ENCODE measurements at regions not wholly inside any gene's neighbourhood (a gene's known extent, or its start where the extent isn't known, plus 50 kb on each side); places are given as distances from the start of the nearest gene placed in this dataset.

DNA sequence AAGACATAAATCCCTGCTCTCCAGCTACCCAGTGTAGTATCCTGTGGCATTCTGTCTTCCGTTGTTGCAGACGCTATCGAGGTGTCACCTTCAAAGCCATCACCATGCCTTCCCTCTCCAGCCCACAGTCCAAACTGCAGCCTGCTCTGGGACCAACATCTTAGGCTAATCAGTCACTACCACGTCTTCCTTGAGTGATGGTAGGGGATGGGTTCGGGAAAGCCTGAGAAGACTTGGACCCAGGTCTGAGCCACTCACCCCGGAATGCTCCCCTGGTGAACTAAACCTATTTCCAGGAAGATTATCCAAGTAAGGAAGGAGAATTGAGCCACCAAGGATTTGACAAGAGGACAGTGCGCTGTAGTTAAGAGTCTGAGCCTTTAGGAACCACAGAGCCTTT is 52.9 kb upstream of the IRX1 start:
- intact Hi-C loops (cut with DNase I; ENCODE audit: low total_unique reads) = no loop called here
- WGBS, 2 donors = 87 to 89% methylated on average over 7 of the region's 7 CpGs

DNA sequence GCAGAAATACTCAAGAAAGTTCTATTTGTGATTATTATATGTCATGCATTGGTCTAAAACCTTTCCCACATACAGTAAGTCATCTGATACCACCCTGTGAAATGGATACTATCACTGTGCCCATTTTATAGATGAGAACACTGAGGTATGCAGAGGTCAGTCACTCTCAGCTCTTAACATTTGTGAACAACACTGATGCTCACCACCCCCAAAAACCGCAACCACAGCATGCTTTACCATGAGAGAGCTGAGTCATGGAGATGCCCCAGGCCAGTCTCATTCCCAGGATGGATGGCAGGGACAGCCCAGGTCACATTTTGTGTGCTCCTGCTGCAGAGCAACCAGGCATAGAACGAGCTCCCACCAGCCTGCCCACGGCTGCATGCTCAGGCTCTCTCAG is 53.5 kb upstream of the IRX1 start:
- no peak overlapping the region for H3K4me3 ChIP-seq (ENCODE audit: low read depth, poor library complexity, severe bottlenecking)
- TF ChIP-seq, protein P1, sequence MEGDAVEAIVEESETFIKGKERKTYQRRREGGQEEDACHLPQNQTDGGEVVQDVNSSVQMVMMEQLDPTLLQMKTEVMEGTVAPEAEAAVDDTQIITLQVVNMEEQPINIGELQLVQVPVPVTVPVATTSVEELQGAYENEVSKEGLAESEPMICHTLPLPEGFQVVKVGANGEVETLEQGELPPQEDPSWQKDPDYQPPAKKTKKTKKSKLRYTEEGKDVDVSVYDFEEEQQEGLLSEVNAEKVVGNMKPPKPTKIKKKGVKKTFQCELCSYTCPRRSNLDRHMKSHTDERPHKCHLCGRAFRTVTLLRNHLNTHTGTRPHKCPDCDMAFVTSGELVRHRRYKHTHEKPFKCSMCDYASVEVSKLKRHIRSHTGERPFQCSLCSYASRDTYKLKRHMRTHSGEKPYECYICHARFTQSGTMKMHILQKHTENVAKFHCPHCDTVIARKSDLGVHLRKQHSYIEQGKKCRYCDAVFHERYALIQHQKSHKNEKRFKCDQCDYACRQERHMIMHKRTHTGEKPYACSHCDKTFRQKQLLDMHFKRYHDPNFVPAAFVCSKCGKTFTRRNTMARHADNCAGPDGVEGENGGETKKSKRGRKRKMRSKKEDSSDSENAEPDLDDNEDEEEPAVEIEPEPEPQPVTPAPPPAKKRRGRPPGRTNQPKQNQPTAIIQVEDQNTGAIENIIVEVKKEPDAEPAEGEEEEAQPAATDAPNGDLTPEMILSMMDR (IDR thresholded peaks at IDR 0.05) = no peak
- TF ChIP-seq POLR2A (IDR thresholded peaks at IDR 0.05) = no peak
- intact Hi-C loops (cut with DNase I; ENCODE audit: low total_unique reads) = no loop called here
- WGBS, 2 donors = 69% methylated on average over 3 of the region's 3 CpGs
- no peak for DNase-seq (ENCODE audit: low spot score in 2 of 2)

More for the DNA sequence above, 52.9 kb upstream of the IRX1 start:
- no peak overlapping the region for H3K4me3 ChIP-seq (ENCODE audit: low read depth, poor library complexity, severe bottlenecking)
- DNase-seq (ENCODE audit: low spot score in 2 of 2) = no peak
- TF ChIP-seq, protein P1 (IDR thresholded peaks at IDR 0.05) = no peak
- no peak for TF ChIP-seq POLR2A (IDR thresholded peaks at IDR 0.05)

DNA sequence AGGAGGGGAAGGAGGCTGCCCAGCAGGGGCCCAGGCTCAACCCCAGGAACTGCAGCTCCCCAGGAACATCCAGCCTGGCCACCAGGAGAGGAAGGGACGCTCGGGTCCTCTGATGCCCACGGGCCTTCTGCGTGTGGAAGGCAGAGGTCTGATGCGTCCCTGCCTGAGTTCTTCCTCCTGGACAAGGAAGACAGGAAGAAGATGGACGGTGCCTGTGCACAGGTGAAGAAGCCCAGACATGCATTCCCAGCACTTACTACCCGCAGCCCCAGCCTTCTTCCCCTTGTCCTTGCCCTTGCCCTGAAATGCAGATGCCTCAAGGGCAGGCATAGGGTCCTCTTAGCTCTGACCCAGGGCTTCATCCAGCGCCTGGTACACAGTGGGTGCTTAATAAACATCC is 56.7 kb upstream of the IRX1 start:
- no peak overlapping the region for H3K4me3 ChIP-seq (ENCODE audit: low read depth, poor library complexity, severe bottlenecking)
- no peak for DNase-seq (ENCODE audit: low spot score in 2 of 2)
- 88 to 89% methylated on average over 8 of the region's 8 CpGs for WGBS, 2 donors
- intact Hi-C loops (cut with DNase I; ENCODE audit: low total_unique reads) = no loop called here
- TF ChIP-seq POLR2A (IDR thresholded peaks at IDR 0.05) = no peak
- TF ChIP-seq, protein P1 (IDR thresholded peaks at IDR 0.05) = no peak

DNA sequence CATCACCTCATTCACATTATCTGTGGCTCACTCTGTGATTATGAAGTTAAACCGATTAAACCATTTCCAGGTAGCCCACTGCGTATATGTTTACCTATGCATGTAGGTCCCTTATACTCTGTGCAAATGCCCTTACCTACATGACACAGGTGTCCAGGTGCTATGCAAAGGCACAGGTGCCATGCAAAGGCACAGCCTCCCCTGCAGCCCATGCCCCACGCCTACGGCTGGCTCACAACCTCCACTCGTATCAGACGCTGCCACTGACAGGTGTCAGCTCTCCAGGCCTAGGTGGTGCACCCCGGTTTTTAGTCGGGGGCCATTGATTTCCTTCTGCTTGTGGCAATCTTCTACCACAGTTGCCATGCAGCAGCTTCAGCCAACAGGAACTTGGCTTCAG is 57.7 kb upstream of the IRX1 start:
- TF ChIP-seq POLR2A (IDR thresholded peaks at IDR 0.05) = no peak
- TF ChIP-seq, protein P1 (IDR thresholded peaks at IDR 0.05) = no peak
- intact Hi-C loops (cut with DNase I; ENCODE audit: low total_unique reads) = no loop called here
- no peak for DNase-seq (ENCODE audit: low spot score in 2 of 2)
- H3K4me3 ChIP-seq (ENCODE audit: low read depth, poor library complexity, severe bottlenecking) = no peak overlapping the region
- 95 to 97% methylated on average over 8 of the region's 8 CpGs for WGBS, 2 donors

DNA sequence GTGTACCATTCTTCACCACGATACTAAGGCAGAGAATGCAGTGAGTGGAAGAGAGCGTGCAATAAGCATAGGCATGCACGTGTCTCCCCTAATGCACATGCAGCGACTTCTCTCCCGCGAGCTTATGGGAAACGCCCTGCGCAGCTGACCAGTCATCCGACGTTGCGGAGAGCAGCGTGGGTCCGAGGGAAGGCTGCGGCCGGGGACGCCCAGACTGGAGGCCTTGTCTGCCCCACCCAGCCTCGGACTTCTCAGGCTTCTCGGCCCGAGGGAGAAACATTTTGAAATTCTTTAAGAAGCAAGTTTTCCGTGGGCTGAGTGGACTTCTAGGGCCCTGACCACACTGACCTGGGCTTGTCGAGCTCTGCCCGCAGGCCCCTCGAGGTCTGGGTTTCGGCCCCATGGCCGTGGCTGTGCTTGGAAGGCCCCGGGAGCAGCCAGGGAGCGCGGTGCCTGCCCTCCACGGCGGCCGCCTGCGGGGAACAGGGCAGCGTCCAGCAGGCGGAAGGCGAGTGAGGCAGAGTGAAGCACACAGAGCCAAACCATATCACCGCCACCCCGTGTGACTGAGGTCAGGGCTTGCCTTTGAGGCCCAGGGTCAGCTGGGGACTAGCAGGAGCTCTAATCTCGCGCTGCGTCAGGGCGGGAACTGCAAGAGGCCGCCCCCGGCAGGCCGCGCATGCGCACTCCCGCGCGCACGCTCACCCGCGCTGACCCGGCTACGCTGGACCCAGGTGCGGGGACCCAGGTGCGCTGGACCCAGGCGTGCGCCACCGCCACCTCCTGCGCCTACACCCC is 60.0 kb upstream of the IRX1 start:
- no peak overlapping the region for H3K4me3 ChIP-seq (ENCODE audit: low read depth, poor library complexity, severe bottlenecking)
- TF ChIP-seq POLR2A (IDR thresholded peaks at IDR 0.05) = no peak
- TF ChIP-seq, protein P1 (IDR thresholded peaks at IDR 0.05) = no peak
- WGBS, 2 donors = 96 to 97% methylated on average over 49 to 51 of the region's 60 CpGs
- DNase-seq (ENCODE audit: low spot score in 2 of 2) = no peak
- intact Hi-C loops (cut with DNase I; ENCODE audit: low total_unique reads) = no loop called here

DNA sequence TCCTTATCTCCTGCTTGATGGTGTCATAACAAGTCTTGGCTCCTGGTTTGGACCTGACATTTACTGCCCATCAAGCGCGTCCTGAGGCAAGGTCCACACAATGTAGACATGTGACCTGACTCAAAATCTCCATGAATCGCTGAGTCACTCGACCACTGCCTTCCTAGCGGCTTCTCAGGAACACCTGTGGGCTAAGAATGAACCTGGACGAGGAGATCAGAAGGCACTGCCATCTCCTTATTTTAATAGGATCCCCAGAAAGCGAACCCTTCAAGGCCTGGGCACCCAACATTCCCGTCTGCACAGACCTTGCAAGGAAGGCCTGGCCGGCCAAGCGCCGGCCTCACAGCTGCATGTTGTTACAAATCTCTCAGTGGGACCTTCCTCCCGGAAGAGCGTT is 60.6 kb upstream of the IRX1 start:
- 96% methylated on average over 13 of the region's 13 CpGs for WGBS, 2 donors
- DNase-seq (ENCODE audit: low spot score in 2 of 2) = no peak
- no peak overlapping the region for H3K4me3 ChIP-seq (ENCODE audit: low read depth, poor library complexity, severe bottlenecking)
- TF ChIP-seq, protein P1 (IDR thresholded peaks at IDR 0.05) = no peak
- no peak for TF ChIP-seq POLR2A (IDR thresholded peaks at IDR 0.05)
- intact Hi-C loops (cut with DNase I; ENCODE audit: low total_unique reads) = no loop called here

Measured in lower leg skin (tissue), 4 donors.